ENCODE measurements at regions not wholly inside any gene's neighbourhood (a gene's known extent, or its start where the extent isn't known, plus 50 kb on each side); places are given as distances from the start of the nearest gene placed in this dataset.

GRCh38 chr12:42652048-42652447 is 62.5 kb upstream of the PRICKLE1 start:
- POLR2A ChIA-PET = no interaction called here
- Histone ChIP-seq H3K27ac (ENCODE audit: low read depth, low read length) (no peak overlapping the region), H3K9ac (ENCODE audit: low read length) (no peak overlapping the region), H3K9me2 (ENCODE audit: insufficient read depth) (no peaks in the 10 kb centered on the region), H3K79me2 (ENCODE audit: insufficient read depth, low read length) (no peaks in the 10 kb centered on the region), H3K4me3 (replicated peaks in 1 of 2; ENCODE audit: low read depth in 1 of 2, low read length in 2 of 2) (no peak overlapping the region), H3K9me3 (ENCODE audit: control insufficient read depth in 1 of 2, insufficient read depth in 1 of 2, low read depth in 1 of 2, low read length in 2 of 2) (no peaks in the 10 kb centered on the region), H3K4me2 (ENCODE audit: low read length) (no peak overlapping the region), H2AFZ (ENCODE audit: low read depth, low read length, poor library complexity, severe bottlenecking) (no peak overlapping the region), H3K36me3 (ENCODE audit: control insufficient read depth in 1 of 2, insufficient read depth in 2 of 2, low read length in 2 of 2) (no peaks in the 10 kb centered on the region), H3K27me3 (ENCODE audit: insufficient read depth, low read length) (no peaks in the 10 kb centered on the region), H3K4me1 (ENCODE audit: control insufficient read depth in 1 of 2, insufficient read depth in 2 of 2, low read length in 2 of 2) (no peaks in the 10 kb centered on the region), H4K20me1 (ENCODE audit: insufficient read depth) (no peaks in the 10 kb centered on the region)
- RAD21 ChIA-PET (ENCODE audit: low non-redundant PET in 1 of 2, low total read pairs in 2 of 2, uncharacterized antibody in 2 of 2, unreplicated experiment in 2 of 2) = no interaction called here
- intact Hi-C loops (cut with micrococcal nuclease) = no loop called here
- CTCF ChIA-PET = no interaction called here
- no TSS peak for BruUV-seq (replicated peaks)
- TF ChIP-seq POLR2A (IDR thresholded peaks at IDR 0.05; ENCODE audit: borderline replicate concordance, extremely low read depth, insufficient read depth, insufficient read length) = no peak
- TF ChIP-seq RAD21 (IDR thresholded peaks at IDR 0.05; ENCODE audit: low read depth) = peak; percentile 34; the same call in 1 of the 2 replicates
- DNase-seq (ENCODE audit: low read depth, low spot score) (no peak), ATAC-seq (peak; percentile 46)

DNA sequence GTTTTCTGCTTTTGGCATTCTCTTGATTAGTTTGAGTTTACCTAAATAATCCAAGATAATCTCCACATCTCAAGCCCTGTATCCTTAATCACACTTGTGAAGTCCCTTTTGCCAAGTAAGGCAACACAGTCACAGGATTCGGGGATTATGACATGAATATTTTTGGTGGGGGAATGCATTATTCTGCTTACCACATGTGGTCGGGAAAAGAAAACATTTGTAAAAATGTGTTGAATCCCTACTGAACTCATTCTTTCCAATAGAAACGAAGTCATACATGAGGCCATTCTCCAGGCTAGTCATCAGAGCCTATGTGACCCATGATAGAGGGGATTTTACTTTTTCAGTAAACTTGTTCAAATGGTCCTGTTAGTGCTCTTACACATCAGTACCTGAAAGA is 58.5 kb upstream of the PRICKLE1 start:
- H3K27me3 ChIP-seq (ENCODE audit: insufficient read depth, low read length) = no peaks in the 10 kb centered on the region
- H4K20me1 ChIP-seq (ENCODE audit: insufficient read depth) = no peaks in the 10 kb centered on the region
- H3K79me2 ChIP-seq (ENCODE audit: insufficient read depth, low read length) = no peaks in the 10 kb centered on the region
- no peak overlapping the region for H3K4me3 ChIP-seq (replicated peaks in 1 of 2; ENCODE audit: low read depth in 1 of 2, low read length in 2 of 2)
- H3K27ac ChIP-seq (ENCODE audit: low read depth, low read length) = no peak overlapping the region
- no peaks in the 10 kb centered on the region; a peak in 1 of 4 replicates for H3K4me1 ChIP-seq (ENCODE audit: control insufficient read depth in 1 of 2, insufficient read depth in 2 of 2, low read length in 2 of 2)
- no peak overlapping the region for H3K4me2 ChIP-seq (ENCODE audit: low read length)
- BruUV-seq (replicated peaks) = no TSS peak
- intact Hi-C loops (cut with micrococcal nuclease) = no loop called here
- H3K9ac ChIP-seq (ENCODE audit: low read length) = no peak overlapping the region
- ChIA-PET RAD21 (ENCODE audit: low non-redundant PET in 1 of 2, low total read pairs in 2 of 2, uncharacterized antibody in 2 of 2, unreplicated experiment in 2 of 2) (no interaction called here), POLR2A (no interaction called here), CTCF (no interaction called here)
- DNase-seq (ENCODE audit: low read depth, low spot score) = no peak
- H3K9me2 ChIP-seq (ENCODE audit: insufficient read depth) = no peaks in the 10 kb centered on the region
- TF ChIP-seq CEBPB (IDR thresholded peaks at IDR 0.05; ENCODE audit: low read depth) (no peak), ELF1 (IDR thresholded peaks at IDR 0.05; ENCODE audit: borderline replicate concordance, low read depth) (no peak), ZNF274 (IDR thresholded peaks at IDR 0.05; ENCODE audit: low read depth, low read length) (no peak), SIN3A (IDR thresholded peaks at IDR 0.05; ENCODE audit: low read depth) (no peak), JUND (IDR thresholded peaks at IDR 0.05) (no peak), RAD21 (IDR thresholded peaks at IDR 0.05; ENCODE audit: low read depth) (no peak), CBX3 (IDR thresholded peaks at IDR 0.05; ENCODE audit: low read depth) (no peak), EZH2phosphoT487 (IDR thresholded peaks at IDR 0.05; ENCODE audit: borderline replicate concordance) (no peak)
- no peaks in the 10 kb centered on the region for H3K9me3 ChIP-seq (ENCODE audit: control insufficient read depth in 1 of 2, insufficient read depth in 1 of 2, low read depth in 1 of 2, low read length in 2 of 2)
- no peak overlapping the region for H2AFZ ChIP-seq (ENCODE audit: low read depth, low read length, poor library complexity, severe bottlenecking)
- no peak for ATAC-seq
- no peaks in the 10 kb centered on the region for H3K36me3 ChIP-seq (ENCODE audit: control insufficient read depth in 1 of 2, insufficient read depth in 2 of 2, low read length in 2 of 2)
